ENCODE measurements at regions not wholly inside any gene's neighbourhood (a gene's known extent, or its start where the extent isn't known, plus 50 kb on each side); places are given as distances from the start of the nearest gene placed in this dataset.

DNA sequence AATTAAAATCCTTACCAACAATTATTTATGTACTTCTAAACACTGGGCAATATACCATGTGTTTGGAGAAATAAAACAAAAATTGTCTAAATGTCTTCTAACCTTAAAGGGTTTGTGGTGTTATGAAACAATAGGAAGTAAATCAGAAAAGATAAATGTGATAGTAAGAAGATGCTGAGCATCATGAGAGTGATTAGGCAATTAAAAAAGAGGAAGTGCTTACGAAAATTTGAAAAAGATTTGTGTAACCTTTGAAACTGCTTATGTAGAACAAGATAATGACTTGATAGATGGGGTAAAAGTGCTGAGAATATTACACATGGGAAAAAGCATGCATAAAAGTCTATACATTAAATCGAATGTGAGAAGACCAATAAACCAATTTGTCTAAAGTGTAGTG is 573.4 kb upstream of the CNTNAP2 start:
- Histone ChIP-seq H4K91ac (ENCODE audit: low read depth, low read length) (no peak overlapping the region), H3K27me3 (ENCODE audit: insufficient read depth, low read length) (no peaks in the 10 kb centered on the region), H4K12ac (ENCODE audit: low read depth, low read length) (no peak overlapping the region), H3K79me1 (ENCODE audit: low read length) (no peaks in the 10 kb centered on the region), H2BK12ac (ENCODE audit: low read length) (no peak overlapping the region), H3K18ac (ENCODE audit: low read length) (no peak overlapping the region), H3K79me2 (ENCODE audit: control insufficient read depth, insufficient read depth, low read length, poor library complexity) (no peaks in the 10 kb centered on the region), H3K4me3 (ENCODE audit: low read depth, low read length) (no peak overlapping the region), H4K8ac (ENCODE audit: low read depth, low read length) (no peak overlapping the region), H3K4me2 (ENCODE audit: low read length) (no peak overlapping the region), H3K36me3 (ENCODE audit: control insufficient read depth in 1 of 2, insufficient read depth in 2 of 2, low read length in 2 of 2) (no peaks in the 10 kb centered on the region), H2AFZ (ENCODE audit: insufficient read depth, low read length, poor library complexity) (no peak overlapping the region), H2BK5ac (ENCODE audit: low read depth, low read length, poor library complexity) (no peak overlapping the region), H3K23ac (ENCODE audit: low read length) (no peak overlapping the region), H3K4me1 (ENCODE audit: control insufficient read depth in 1 of 2, insufficient read depth in 2 of 2, low read length in 2 of 2) (no peaks in the 10 kb centered on the region), H3K14ac (ENCODE audit: low read length) (no peak overlapping the region), H3K27ac (ENCODE audit: low read depth, low read length) (no peak overlapping the region), H3K9ac (ENCODE audit: low read length) (no peak overlapping the region), H3K9me3 (ENCODE audit: insufficient read depth, low read depth, low read length) (no peaks in the 10 kb centered on the region), H2AK5ac (ENCODE audit: low read length) (no peak overlapping the region), H3K4ac (ENCODE audit: low read depth, low read length) (no peak overlapping the region), H2BK120ac (ENCODE audit: insufficient read depth, low read length, poor library complexity) (no peak overlapping the region)
- WGBS (ENCODE audit: extremely low coverage, insufficient coverage, insufficient read length), result no CpG with 5 or more reads among the region's 2 CpGs
- no peak for DNase-seq

DNA sequence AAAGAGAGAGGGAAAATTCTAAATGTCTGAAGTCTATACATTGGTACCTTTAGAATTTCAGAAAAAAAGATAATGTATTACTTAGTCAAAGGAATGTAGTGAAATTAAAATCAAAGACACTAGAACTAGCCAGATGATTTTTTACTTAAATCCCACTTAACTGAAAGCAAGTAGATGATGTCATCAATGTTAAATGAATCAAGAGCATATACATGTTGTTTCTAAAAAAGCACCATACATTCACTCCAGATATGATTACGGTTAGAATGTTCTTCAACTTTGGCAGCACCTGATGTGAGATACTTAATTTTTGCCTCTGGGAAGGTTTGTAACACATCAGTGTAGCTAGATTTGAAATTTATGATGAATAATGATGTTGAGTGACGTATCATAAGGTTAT is 576.7 kb upstream of the CNTNAP2 start:
- no peak overlapping the region for H2BK5ac ChIP-seq (ENCODE audit: low read depth, low read length, poor library complexity)
- H2AK5ac ChIP-seq (ENCODE audit: low read length), result no peak overlapping the region
- H3K9me3 ChIP-seq (ENCODE audit: insufficient read depth, low read depth, low read length), result no peaks in the 10 kb centered on the region
- H2BK120ac ChIP-seq (ENCODE audit: insufficient read depth, low read length, poor library complexity), result no peak overlapping the region
- no peak overlapping the region for H2BK12ac ChIP-seq (ENCODE audit: low read length)
- no peak overlapping the region for H3K4ac ChIP-seq (ENCODE audit: low read depth, low read length)
- no peak overlapping the region for H4K91ac ChIP-seq (ENCODE audit: low read depth, low read length)
- no peaks in the 10 kb centered on the region for H3K27me3 ChIP-seq (ENCODE audit: insufficient read depth, low read length)
- no peak overlapping the region for H3K23ac ChIP-seq (ENCODE audit: low read length)
- no peak overlapping the region for H3K9ac ChIP-seq (ENCODE audit: low read length)
- no peak overlapping the region for H3K4me2 ChIP-seq (ENCODE audit: low read length)
- no peak overlapping the region for H3K14ac ChIP-seq (ENCODE audit: low read length)
- H3K27ac ChIP-seq (ENCODE audit: low read depth, low read length), result no peak overlapping the region
- H3K36me3 ChIP-seq (ENCODE audit: control insufficient read depth in 1 of 2, insufficient read depth in 2 of 2, low read length in 2 of 2), result no peaks in the 10 kb centered on the region
- no peak overlapping the region for H4K8ac ChIP-seq (ENCODE audit: low read depth, low read length)
- no CpG with 5 or more reads among the region's 2 CpGs for WGBS (ENCODE audit: extremely low coverage, insufficient coverage, insufficient read length)
- H4K12ac ChIP-seq (ENCODE audit: low read depth, low read length), result no peak overlapping the region
- H3K18ac ChIP-seq (ENCODE audit: low read length), result no peak overlapping the region
- no peaks in the 10 kb centered on the region for H3K4me1 ChIP-seq (ENCODE audit: control insufficient read depth in 1 of 2, insufficient read depth in 2 of 2, low read length in 2 of 2)
- H3K79me2 ChIP-seq (ENCODE audit: control insufficient read depth, insufficient read depth, low read length, poor library complexity), result no peaks in the 10 kb centered on the region
- H3K4me3 ChIP-seq (ENCODE audit: low read depth, low read length), result no peak overlapping the region
- no peak for DNase-seq
- no peak overlapping the region for H2AFZ ChIP-seq (ENCODE audit: insufficient read depth, low read length, poor library complexity)
- no peaks in the 10 kb centered on the region for H3K79me1 ChIP-seq (ENCODE audit: low read length)

DNA sequence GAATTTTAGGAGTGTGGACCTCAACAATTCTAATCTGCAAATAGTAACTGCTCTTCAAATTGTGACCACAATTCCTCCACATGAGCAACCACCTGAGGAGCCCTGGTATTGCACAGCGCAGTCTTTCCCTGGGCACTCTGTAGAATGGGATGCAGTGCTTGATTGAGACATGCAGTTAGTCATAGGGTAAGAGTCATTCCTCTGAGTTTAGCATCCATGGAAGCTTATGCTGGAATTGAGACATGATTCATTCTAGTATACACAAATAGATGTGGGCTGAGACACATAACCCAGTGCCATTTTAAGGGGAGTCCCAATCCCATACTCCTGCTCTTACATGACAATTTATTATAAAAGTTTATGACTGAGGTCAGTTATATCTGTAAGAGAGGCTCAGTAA is 582.3 kb upstream of the CNTNAP2 start:
- no peaks in the 10 kb centered on the region for H3K79me1 ChIP-seq (ENCODE audit: low read length)
- no peaks in the 10 kb centered on the region for H3K79me2 ChIP-seq (ENCODE audit: control insufficient read depth, insufficient read depth, low read length, poor library complexity)
- no peak overlapping the region for H3K4me2 ChIP-seq (ENCODE audit: low read length)
- H3K4me1 ChIP-seq (ENCODE audit: control insufficient read depth in 1 of 2, insufficient read depth in 2 of 2, low read length in 2 of 2), result no peaks in the 10 kb centered on the region
- no peaks in the 10 kb centered on the region for H3K36me3 ChIP-seq (ENCODE audit: control insufficient read depth in 1 of 2, insufficient read depth in 2 of 2, low read length in 2 of 2)
- H4K91ac ChIP-seq (ENCODE audit: low read depth, low read length), result no peak overlapping the region
- H2BK12ac ChIP-seq (ENCODE audit: low read length), result no peak overlapping the region
- no peak overlapping the region for H2AFZ ChIP-seq (ENCODE audit: insufficient read depth, low read length, poor library complexity)
- no peak overlapping the region for H3K18ac ChIP-seq (ENCODE audit: low read length)
- no peak overlapping the region for H3K9ac ChIP-seq (ENCODE audit: low read length)
- H2BK5ac ChIP-seq (ENCODE audit: low read depth, low read length, poor library complexity), result no peak overlapping the region
- no peak overlapping the region for H3K23ac ChIP-seq (ENCODE audit: low read length)
- no peak overlapping the region for H4K8ac ChIP-seq (ENCODE audit: low read depth, low read length)
- H3K14ac ChIP-seq (ENCODE audit: low read length), result no peak overlapping the region
- H3K4me3 ChIP-seq (ENCODE audit: low read depth, low read length), result no peak overlapping the region
- no peak overlapping the region for H4K12ac ChIP-seq (ENCODE audit: low read depth, low read length)
- no peak for DNase-seq
- H3K4ac ChIP-seq (ENCODE audit: low read depth, low read length), result no peak overlapping the region
- no peak overlapping the region for H3K27ac ChIP-seq (ENCODE audit: low read depth, low read length)
- H2AK5ac ChIP-seq (ENCODE audit: low read length), result no peak overlapping the region
- no CpG with 5 or more reads among the region's 1 CpG for WGBS (ENCODE audit: extremely low coverage, insufficient coverage, insufficient read length)
- no peak overlapping the region for H2BK120ac ChIP-seq (ENCODE audit: insufficient read depth, low read length, poor library complexity)
- H3K9me3 ChIP-seq (ENCODE audit: insufficient read depth, low read depth, low read length), result no peaks in the 10 kb centered on the region
- H3K27me3 ChIP-seq (ENCODE audit: insufficient read depth, low read length), result no peaks in the 10 kb centered on the region

DNA sequence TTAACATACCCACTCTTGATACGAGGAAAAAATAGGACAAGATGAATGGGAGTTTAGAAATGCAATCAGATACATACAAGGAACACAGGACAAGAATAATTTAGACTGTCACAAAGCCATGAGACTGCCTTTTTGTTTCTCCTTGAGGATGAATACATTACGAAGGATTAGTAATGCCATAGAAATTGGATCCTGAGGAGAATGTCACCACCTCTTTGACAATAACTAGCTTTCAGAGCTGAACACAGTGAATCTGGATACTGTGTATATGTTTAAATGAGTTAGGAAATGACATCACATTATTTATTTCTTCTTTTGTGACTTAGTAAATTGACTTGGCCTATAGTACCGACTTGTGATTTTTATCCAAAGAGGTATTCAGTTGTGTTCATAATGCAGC is 596.3 kb upstream of the CNTNAP2 start:
- H3K4me2 ChIP-seq (ENCODE audit: low read length), result no peak overlapping the region
- no peak overlapping the region for H2AK5ac ChIP-seq (ENCODE audit: low read length)
- no peaks in the 10 kb centered on the region for H3K36me3 ChIP-seq (ENCODE audit: control insufficient read depth in 1 of 2, insufficient read depth in 2 of 2, low read length in 2 of 2)
- no peak overlapping the region for H3K4me3 ChIP-seq (ENCODE audit: low read depth, low read length)
- no peak overlapping the region for H3K4ac ChIP-seq (ENCODE audit: low read depth, low read length)
- H3K27me3 ChIP-seq (ENCODE audit: insufficient read depth, low read length), result no peaks in the 10 kb centered on the region
- no peak overlapping the region for H4K12ac ChIP-seq (ENCODE audit: low read depth, low read length)
- no peak for DNase-seq
- H3K79me1 ChIP-seq (ENCODE audit: low read length), result no peaks in the 10 kb centered on the region
- no peaks in the 10 kb centered on the region for H3K9me3 ChIP-seq (ENCODE audit: insufficient read depth, low read depth, low read length)
- H4K91ac ChIP-seq (ENCODE audit: low read depth, low read length), result no peak overlapping the region
- no peak overlapping the region for H3K18ac ChIP-seq (ENCODE audit: low read length)
- no CpG with 5 or more reads among the region's 3 CpGs for WGBS (ENCODE audit: extremely low coverage, insufficient coverage, insufficient read length)
- no peak overlapping the region for H3K9ac ChIP-seq (ENCODE audit: low read length)
- H3K27ac ChIP-seq (ENCODE audit: low read depth, low read length), result no peak overlapping the region
- no peak overlapping the region for H2BK12ac ChIP-seq (ENCODE audit: low read length)
- H3K79me2 ChIP-seq (ENCODE audit: control insufficient read depth, insufficient read depth, low read length, poor library complexity), result no peaks in the 10 kb centered on the region
- no peak overlapping the region for H3K23ac ChIP-seq (ENCODE audit: low read length)
- no peak overlapping the region for H2BK120ac ChIP-seq (ENCODE audit: insufficient read depth, low read length, poor library complexity)
- no peak overlapping the region for H3K14ac ChIP-seq (ENCODE audit: low read length)
- no peak overlapping the region for H2BK5ac ChIP-seq (ENCODE audit: low read depth, low read length, poor library complexity)
- no peak overlapping the region for H4K8ac ChIP-seq (ENCODE audit: low read depth, low read length)
- H2AFZ ChIP-seq (ENCODE audit: insufficient read depth, low read length, poor library complexity), result no peak overlapping the region
- H3K4me1 ChIP-seq (ENCODE audit: control insufficient read depth in 1 of 2, insufficient read depth in 2 of 2, low read length in 2 of 2), result no peaks in the 10 kb centered on the region

Data from trophoblast cell (in vitro differentiated cells and primary cell).